ENCODE measurements at regions not wholly inside any gene's neighbourhood (a gene's known extent, or its start where the extent isn't known, plus 50 kb on each side); places are given as distances from the start of the nearest gene placed in this dataset.
"Not testable (repeated sequence)": the region's sequence is repeated elsewhere in the genome, so short reads cannot be mapped to it uniquely, and the experiment has no call there.

DNA sequence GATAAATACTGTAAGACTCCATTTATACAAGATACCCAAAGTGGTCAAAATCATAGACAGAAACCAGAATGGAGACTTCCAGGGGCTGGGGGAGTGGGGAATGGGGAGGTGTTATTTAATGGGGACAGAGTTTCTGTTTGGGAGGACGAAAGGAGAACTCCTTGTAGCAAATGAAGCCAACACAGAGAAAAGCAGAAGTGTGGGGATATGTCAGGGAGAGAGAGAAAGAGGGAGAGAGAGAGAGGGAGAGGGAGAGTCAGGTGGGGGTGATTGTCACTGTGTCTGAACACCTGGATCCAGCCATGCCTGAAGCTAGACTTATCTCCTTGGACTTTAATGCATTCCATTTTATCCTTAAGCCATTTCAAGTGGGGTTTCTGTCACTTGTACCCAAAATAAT, 234.7 kb downstream of the BCL11B start:
- not testable (repeated sequence) for DNase-seq (ENCODE audit: low read depth)

- no peak for DNase-seq (ENCODE audit: low read depth)
Measured at GRCh38 chr14:99037777-99038430, 234.1 kb downstream of the BCL11B start.

DNA sequence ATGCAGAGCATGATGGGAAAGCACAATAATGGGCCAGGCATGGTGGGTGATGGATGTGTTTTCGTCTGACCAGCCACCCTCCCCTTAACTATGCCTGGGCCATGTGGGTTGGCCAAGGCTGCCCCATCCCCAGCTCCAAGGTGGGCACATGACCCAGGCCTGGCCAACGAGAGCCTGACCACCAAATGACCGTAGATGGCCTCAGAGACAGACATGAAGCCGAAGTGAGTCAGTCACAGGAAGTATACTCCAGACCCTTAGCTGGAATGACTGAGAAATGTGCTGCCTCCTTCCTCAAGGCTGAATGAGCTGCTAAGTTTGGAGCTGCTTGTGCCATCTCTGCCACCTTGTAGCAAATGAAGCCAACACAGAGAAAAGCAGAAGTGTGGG, 233.6 kb downstream of the BCL11B start:
- DNase-seq (ENCODE audit: low read depth): no peak

DNA sequence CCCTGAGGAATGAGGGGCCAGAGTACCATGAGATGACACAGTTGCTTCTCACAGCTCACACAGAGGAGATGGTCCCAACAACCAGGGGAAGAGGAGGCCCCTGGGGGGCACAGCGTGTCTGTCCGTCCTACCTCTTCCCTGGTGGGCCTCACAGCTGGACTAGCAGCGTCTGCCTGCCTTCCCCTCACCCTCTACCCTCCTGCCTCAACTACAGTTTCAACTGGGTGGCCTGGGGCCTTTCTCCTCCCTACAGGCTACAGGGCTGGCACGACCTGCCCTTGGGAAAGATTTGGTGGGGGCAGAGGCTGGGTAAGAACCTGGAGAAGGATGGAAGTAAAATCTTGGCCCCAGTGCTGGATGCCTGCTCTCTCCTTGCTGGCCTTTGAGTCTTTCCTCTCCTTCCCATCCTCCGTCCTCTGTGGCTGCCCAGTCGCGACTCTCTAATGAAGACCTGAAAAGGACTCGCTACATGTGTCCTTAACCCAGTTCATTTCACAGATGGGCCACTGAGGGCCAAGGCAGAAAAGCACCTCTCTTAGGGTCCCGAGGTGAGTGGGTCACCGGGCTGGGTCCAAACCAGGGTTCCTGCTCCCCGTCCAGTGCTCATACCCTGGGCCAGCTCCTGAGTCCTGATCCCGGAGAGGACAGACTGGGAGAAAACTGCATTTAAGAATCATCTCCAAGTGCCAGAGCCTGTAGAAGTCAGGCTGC, 232.5 kb downstream of the BCL11B start:
- no peak for DNase-seq (ENCODE audit: low read depth)

DNA sequence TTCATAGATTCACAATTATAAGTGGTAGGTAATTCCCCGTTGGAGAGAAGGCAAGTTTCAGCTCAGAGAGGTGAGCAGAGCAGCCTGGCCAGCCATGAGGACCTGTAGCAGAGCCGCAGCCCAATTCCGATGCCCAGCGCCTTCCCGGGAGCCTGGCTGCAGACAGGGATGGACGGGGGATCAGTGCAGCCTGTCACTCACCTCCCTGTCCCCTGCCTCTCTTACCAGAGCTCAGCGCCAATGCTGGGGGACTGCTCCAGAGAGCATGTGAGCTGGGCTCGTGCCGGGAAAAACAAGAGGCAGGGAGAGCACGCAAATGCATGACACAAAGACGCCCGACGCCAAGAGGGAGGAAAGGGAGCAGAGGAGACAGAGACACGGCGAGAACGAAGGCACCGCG, 231.9 kb downstream of the BCL11B start:
- DNase-seq (ENCODE audit: low read depth): no peak

DNA sequence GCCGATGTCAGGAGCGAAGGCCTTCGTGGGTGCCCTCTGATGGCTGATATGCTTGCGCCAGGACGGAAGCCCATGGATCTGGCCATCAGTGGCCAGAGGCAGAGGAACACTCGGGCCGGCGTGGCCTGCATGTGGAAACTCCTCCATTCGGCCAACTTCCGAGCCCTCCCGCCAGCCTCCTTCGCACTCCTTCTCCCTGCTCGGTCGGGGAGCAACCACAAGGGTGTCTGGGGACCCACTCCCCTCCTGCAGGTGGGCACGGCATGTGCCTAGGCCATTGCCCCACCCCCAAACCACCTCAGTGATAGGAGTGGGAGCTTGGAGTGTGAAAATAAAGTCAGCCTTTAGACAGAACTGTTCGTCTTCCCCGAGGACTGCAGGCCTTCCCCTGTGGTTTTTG, 231.3 kb downstream of the BCL11B start:
- no peak for DNase-seq (ENCODE audit: low read depth)

- DNase-seq (ENCODE audit: low read depth): no peak
Measured at GRCh38 chr14:99041141-99041819, 230.7 kb downstream of the BCL11B start.

DNA sequence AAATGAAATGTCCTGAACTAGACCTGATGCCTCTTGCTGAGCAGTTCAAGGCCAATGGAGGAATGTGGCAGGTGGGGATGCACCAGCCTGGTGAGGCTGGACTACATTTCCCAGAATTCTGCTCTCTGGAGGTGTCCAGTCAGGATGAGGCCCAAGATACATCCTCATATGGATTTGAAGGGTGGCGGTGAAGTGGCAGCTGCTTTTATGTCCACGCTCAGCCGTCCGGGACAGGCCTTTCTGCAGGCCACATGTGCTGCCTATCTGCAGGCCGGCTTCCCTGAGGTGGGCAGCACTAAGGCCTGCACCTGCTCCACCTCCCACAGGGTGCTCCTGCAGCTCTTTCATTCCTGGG, 230.2 kb downstream of the BCL11B start:
- no peak for DNase-seq (ENCODE audit: low read depth)

GRCh38 chr14:99042381-99043266, 229.4 kb downstream of the BCL11B start:
- DNase-seq (ENCODE audit: low read depth): no peak

DNA sequence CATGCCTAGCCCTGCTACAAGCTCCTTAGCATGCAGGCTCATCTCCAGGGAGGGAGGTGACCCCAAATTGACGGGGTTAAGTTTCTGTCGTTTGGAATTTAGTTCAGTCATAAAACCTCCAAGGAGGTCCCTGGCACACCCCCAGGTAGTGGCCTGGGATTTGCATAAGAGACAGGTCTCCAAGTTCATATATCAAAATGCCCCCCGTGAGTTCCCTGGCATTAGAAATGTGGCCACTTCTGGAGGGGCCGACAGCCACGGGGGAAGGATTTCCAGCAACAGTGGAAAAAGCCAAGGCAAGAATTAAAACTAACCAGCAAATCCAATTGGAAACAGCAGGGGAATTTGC, 228.8 kb downstream of the BCL11B start:
- no peak for DNase-seq (ENCODE audit: low read depth)

DNA sequence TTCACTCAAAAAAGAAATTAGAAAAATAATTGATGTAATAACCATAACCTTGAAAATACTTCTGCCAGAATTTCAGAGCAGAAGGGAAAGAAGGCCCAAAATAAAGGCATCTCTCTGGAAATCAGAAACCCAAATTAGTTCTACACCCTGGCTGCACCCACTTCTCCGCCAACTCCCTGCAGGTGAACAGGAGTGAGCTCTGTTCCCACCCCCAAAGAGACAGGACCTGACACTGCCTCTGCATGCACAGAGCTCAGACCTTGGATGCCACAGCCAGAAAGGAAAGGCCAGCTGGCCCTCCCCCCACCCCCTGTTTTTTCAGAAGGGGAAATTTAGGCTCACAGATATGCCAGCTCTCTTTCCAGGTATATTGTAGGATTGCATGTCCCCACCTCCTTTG, 228.2 kb downstream of the BCL11B start:
- DNase-seq (ENCODE audit: low read depth): no peak

- no peak for DNase-seq (ENCODE audit: low read depth)
Measured at GRCh38 chr14:99047441-99048031, 224.5 kb downstream of the BCL11B start.

DNA sequence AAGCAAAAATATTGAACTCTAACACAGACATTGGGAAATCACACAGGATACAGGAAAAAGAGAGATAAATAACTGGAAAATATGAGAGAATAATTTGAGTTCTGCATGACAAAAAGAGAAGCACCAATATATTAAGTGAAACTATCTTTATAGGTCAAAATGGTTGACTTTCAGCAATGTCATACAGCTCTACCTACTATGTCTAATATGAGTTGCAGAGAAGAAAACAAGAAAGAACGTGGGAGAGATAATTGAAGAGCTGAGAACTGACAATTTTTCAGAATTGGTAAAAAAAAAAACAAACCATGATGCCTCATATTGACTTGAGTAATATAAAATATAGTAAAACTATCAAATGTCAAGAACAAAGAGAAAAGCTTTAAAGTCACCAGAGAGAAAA, 221.7 kb downstream of the BCL11B start:
- no peak for DNase-seq (ENCODE audit: low read depth)

GRCh38 chr14:99052467-99052866, 219.5 kb downstream of the BCL11B start:
- no peak for DNase-seq (ENCODE audit: low read depth)

GRCh38 chr14:99055019-99055418, 217.0 kb downstream of the BCL11B start:
- no peak for DNase-seq (ENCODE audit: low read depth)

- DNase-seq (ENCODE audit: low read depth): no peak
Measured at GRCh38 chr14:99055816-99056215, 216.2 kb downstream of the BCL11B start.

GRCh38 chr14:99057576-99058083, 214.4 kb downstream of the BCL11B start:
- DNase-seq (ENCODE audit: low read depth): no peak

DNA sequence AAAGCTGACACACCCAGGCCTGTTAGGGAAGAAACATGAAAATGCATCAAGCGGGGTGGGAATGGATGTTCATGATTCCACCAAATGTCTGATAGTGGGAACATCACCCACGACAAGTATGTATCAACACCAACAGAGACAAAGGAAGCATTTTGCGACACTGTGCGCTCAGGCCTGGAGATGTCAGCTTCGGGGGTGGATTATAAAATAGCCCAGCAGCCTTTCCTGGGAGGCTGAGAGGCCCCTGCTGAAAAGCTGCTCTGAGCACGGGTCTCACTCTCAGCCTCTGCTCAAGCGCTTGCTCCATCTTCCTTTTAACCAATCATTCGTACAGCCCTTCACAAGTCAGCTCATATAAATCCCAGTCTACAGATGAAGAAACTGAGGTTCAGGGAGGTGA, 213.5 kb downstream of the BCL11B start:
- DNase-seq (ENCODE audit: low read depth): no peak

DNA sequence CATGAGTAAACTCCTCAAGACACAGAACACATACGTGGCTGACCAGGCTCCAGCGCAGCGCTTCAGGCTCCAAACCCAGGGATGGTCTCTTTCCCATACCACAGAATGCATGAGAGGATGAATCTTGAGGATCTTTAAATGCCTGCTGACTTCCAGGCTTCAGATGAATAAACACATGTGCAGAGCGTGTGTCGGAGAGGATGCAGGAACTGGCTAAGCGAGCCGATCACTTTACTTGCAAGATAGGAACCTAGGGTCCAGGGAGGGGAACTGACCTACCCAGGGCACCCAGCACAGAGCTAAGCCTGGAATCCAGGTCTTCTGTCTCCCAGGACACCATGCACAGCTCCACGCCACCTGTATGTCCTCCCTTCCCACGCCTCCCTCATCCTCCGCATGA, 209.8 kb downstream of the BCL11B start:
- DNase-seq (ENCODE audit: low read depth): no peak

DNA sequence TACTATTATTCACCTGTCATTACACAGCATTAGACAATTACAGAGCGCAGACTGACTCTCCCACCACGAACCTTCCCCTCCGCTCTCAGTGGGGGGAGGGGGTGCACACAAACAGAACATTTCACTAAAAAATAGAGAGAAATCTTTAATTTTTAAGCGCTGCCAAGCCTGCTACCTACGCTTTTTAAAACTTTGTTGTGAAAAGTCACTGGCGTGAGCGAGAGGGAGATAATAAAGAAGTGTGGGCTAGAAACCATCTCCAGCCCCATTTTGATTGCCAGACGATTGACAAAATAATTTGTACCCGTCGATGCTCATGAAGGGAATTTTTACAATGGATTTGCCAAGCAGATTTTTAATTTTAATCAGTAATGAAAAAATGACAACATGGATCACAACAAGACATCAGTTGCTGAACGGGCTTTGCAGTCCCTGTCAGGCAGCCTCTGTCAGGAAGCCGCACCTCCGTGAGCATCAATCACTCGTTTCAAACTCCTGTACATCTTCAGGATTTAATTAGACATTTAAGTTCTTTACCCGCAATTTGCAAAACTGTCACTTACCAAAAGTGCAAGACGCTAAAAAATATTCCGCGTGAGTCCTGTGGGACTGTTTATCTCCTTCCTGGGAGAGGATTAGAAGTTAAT, 209.1 kb downstream of the BCL11B start:
- DNase-seq (ENCODE audit: low read depth): no peak

DNA sequence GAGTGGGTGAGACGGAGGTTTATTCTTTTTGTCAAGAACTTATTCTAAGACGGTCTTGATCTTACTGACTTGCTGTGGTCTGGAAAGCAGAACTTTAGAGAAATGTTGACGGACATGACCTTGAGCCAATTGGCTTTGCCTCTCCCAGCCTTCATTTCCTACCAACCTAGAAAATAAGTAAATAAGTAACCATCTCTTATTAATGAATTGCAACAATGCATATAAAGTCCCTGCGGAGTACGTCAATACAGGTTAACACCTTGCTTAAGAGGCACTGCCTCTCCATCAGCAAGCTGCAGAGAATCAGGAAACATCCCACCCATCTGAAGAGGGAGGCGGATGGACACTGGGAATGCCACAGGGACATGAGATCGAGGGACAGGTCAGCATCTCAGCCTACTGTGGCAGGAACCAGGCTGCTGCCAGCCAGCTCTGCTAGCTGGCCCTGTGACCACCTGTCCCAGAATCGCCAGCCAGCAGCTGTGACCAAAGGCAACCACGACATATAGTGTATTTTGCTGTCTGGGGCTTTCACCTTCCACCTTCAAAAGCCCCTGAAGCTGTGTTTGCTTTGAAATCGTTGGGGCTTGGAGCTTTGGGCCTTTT, 208.3 kb downstream of the BCL11B start:
- no peak for DNase-seq (ENCODE audit: low read depth)

All from HS-5 (cell line).